T-helper 2 cell treated with Interferon-gamma antibody and Interleukin-4, amounts not matched to agents 100 ng/mL and 5 ng/mL, for 36 hours (primary cell): ENCODE measurements at regions not wholly inside any gene's neighbourhood (a gene's known extent, or its start where the extent isn't known, plus 50 kb on each side); places are given as distances from the start of the nearest gene placed in this dataset.
"Not testable (repeated sequence)": the region's sequence is repeated elsewhere in the genome, so short reads cannot be mapped to it uniquely, and the experiment has no call there.

Source experiments
- intact Hi-C: fragments of 100-400 bp; cut with micrococcal nuclease; formaldehyde crosslinking; loops from one replicate; pipeline ENCODE4 v1.15.1; 2023

DNA sequence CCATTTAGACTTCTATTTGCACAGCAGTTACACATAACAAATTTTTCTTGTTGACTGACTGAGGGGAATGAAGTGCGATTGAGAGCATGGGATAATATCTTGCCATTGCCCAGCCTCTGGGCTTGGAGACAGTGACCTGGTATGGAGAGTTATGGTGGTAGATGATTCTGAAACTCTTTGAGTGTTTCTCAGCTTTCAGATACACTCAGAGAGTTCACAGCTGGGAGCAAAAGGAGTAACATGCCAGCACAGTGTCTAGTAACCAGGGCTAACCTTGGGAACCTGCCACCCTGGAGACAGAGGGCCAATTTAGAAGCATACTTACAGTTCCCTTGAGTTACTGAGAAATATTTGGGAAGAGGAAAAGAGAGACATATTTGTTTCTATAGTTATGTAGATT, 1099.3 kb upstream of the CELF4 start:
- intact Hi-C loops: no loop called here

DNA sequence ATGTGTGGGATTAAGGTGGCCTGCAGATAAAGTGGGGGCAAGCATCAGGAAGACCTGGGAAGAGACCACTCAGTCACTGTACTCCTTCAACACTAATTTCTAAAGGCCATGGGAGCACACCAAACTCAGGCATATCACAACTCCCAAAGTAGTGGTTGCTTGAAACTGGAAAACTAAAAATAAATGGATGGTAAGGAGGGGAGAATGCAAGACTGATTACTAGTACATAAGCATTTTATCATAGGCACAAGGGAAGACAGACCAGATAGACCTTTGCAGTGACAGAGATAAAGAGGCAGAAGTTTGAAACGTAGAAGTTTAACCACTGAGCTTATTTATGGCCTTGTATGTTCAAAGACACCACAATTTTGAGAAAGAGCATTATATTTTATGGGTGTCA, 1098.1 kb upstream of the CELF4 start:
- intact Hi-C loops: no loop called here

DNA sequence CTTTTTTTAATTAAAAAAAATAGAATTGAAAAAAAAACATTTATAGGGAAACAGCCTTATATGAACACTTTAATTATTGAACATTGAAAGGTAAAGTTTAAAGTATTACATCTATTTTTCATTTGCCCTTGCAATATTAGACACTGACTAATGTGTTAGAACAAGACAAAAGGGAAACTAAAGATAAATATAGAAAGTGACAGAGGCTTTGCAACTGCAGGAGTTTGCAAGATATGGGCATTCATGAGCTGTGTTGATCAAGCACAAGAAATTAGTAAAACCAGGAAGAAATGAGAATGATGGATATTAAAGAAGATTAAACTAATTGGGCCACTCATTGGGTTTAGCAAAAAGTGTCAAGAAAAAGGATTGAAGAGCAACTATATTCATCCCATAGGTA, 1097.7 kb upstream of the CELF4 start:
- intact Hi-C loops: no loop called here

DNA sequence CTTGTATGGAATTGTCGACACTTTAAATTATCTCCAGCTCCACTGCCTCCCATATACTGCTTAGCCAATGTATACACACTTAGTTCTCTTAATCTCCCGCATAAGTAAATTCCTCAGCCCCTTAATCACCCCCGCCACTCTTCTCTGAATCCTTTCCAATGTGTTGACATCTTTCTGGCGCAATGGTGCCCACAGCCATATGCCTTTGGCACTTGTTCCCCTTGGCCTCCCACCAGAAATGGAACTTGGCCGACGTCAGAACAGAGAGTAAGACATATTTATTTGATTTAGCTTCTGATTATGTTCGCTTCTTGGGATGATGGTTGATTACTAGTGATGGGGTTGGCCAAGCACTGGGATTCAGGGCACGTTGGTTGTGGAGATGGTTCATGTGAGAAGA, 1089.3 kb upstream of the CELF4 start:
- intact Hi-C loops: no loop called here

DNA sequence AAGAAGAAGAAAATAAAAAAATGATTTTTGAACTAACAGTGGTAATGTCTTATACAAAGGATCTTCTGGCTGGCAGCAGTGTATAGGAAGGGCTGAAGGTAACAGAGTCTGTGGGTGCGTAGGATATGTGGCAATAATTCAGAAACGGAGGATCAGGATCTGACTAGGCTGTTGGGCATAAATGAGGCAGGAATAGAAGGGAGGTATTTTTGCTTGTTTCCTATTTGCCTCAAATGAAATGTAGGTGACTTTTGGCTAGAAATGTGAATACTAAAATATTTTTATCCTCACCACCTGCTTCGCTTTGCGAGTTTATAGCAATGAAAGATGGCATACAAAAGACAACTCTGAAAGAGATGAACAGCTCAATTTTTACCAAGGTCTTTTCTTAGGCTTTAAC, 1086.1 kb upstream of the CELF4 start:
- intact Hi-C loops: no loop called here

DNA sequence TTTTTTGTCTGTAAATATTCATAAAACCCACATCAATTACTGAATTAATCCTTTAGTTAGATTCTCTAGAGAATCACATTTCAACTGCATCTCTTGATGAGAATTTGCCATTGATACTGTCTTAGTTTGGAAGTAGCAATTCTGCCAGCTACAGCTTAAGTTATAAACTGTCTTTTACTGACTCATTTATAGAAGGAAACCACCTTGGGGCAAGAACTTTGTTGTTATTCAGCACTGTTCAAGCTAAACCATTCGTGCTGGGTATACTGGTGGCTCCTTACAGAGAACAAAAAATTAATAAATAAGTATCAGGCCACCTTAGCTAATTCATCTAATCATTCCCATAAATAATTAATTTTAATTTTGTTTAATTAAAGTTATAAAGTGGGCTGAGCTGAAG, 1082.6 kb upstream of the CELF4 start:
- intact Hi-C loops: no loop called here

DNA sequence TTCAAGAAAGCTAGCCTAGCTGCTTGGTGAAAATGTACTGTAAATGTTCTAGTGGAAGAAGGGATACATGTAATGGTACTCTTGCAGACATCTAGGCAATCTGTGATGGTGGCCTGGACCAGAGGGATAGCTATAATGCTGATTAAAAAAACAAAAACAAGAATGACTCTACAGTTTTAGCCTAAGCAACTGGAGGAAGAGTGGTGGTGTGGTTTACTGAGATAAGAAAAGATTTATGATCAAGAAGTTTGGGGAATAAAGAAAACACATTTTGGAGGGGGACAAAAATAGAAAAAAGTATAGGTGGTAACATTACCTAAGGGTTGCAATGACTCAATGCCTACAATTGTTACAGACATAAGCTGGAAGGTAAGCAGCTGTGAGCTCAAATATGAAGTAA, 1080.7 kb upstream of the CELF4 start:
- intact Hi-C loops: no loop called here

DNA sequence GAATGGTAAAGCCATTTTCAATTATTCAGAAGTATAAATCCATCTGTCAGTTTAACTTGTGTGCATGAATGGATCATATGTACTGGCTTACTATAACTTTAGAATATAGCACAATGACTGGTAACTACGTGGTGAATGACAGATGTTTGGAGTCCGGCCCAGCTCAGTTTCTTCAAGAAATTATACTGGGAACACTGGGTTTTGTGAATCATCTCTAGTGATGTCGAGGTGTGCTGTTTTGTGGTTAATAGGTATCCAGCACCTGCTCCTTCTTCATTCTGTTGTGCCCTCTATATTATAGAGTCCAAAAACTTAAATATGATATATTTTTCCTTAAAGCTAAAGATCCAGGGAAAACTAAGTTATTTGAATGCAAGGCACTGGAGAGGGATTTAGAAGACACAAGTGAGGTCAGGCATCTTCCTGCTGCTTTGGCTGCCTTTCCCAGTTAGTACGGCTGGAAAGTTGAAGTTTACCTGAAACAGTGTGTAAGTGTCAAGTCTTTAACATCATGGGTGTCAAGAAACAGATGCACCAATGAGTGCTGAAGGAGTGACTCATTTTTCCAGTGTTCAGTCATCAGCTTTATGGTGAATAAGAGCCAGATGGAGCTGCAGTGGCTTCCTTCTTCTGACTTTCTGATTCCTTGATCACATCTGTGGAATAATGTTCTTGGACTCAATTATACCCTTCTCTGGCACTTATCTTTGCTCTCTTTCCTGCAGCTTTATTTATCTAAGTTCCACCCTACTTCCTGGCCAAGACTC, 1079.5 kb upstream of the CELF4 start:
- intact Hi-C loops: no loop called here

DNA sequence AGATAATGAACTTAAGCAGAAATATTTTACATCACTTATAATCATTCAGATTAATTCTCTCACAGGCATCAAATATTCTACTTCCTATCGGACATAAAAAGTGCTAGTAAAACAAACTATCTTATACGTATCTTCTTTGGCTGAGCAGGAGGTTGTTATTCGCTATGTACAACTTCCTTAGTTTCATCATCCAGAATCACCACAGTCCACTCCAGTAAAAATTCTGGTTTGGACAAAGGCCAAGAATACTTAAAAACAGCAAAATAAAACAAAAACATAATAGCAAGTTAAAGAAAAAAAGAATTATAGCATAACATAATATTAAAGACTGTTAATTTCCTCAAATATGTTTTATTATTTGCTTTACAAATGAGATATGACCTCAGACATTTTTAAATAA, 1077.1 kb upstream of the CELF4 start:
- intact Hi-C loops: no loop called here

DNA sequence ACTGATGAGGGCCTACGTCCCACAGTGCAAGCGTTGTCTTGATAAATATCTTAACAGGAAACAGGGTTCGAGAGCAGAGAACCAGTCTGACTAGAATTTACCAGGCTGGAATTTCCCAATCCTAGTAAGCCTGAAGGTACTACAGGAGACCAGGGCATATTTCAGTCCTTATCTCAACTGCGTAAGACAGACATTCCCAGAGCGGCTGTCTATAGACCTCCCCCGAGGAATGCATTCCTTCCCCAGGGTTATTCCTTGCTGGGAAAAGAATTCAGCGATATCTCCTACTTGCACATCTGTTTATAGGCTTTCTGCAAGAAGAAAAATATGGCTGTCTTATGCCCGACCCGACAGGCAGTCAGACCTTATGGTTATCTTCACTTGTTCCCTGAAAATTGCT, 1074.1 kb upstream of the CELF4 start:
- intact Hi-C loops: not testable (repeated sequence)

DNA sequence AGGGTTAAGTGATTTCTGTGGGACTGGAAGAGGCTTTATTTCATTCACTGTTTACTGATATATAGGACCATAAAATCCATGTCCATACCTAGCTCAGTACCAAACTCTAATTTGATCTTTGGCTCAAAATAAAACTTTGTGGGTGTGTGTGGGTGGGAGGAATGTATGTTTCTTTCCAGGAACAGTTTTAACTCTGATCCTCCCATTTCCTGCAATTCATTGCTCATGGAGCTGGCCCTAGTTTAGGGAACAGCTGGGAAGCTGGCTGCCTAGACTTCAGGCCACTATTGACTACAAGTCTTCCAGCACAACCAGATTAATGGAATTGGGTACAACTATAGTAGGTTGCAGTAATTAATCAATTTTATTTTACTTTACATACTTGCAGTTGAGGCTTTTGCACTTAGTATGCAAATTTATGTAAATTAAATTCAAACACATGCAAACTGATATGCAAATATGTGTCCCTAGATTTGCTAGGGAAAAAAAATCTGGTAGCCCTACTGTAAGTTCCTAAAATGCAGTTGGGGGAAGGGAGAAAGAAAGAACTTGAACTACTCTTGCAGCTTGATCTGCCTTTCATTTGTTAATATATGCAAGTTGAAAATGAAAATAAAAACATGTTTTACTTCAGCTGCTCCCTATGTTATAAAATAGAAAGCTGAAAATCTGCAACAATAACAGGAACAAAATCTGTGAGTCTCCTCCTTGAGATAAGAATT, 1070.3 kb upstream of the CELF4 start:
- intact Hi-C loops: no loop called here

DNA sequence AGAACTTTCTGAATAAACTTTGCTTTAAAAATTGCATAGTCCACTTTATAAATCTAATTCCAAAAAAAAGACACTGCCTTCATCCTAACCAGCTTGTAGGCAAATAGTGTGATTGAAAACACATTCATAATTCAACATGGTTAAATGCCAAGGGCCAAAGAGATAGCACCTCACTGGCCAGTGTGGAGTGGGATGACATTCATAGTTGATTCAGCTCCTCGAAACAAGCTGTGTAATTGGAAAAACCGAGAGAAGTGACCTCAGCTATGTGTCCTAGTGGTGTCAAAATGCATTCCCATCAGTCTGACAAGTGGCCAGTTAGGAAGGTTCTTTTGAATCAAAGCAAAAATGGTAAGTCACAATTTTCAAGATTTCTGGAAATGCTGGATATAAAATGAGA, 1068.5 kb upstream of the CELF4 start:
- intact Hi-C loops: no loop called here

DNA sequence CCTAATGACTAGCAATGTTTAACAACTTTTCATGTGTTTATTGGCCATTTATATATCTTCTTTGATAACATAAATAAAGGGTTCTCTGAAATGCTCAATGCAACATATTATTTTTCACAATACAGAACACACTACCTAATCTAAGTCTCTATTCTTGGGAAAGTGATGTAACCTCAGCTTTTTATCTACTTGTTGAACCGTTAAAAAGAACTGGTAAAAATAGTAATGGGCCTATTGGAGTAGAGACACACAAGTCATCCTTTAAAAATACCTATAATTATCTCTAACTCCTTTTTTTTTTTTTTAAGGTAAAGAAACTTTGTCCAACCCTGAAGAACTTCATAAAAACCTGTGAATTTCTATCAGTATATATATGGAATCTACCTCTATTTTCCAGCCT, 1067.7 kb upstream of the CELF4 start:
- intact Hi-C loops: no loop called here

DNA sequence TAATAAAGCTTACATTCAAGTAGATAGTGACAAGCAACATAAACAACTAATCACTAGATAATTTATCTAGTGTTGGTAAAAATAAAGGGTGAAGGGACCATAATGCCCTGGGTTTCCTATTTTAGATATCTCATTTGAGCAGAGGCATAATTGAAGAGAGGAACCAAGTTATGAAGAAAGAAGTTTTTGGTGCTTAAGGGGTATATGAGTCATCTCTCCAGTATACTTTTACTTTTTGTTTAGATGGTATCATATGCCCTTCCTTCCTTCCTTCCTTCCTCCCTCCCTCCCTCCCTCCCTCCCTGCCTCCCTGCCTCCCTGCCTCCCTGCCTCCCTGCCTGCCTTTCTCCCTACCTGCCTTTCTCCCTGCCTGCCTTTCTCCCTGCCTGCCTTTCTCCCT, 1053.5 kb upstream of the CELF4 start:
- intact Hi-C loops: no loop called here

DNA sequence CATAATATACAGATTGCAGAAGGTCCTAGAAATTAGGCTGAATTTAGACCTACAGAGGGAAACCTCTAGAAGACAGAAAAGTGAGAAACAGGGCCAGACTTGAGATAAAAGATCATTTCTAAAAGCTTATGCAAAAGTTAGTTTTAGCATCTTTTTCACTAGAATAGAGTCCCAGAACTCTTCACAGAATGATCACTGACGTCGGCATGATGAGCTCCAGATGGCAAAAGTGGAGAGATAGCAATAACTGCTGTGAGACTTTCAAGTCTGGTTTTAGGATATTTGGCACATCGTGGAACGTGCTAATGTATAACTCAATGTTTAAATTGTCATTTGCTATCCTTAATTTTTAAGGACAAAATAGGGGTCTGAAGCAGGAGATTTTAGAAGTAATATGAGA, 1050.7 kb upstream of the CELF4 start:
- intact Hi-C loops: no loop called here

DNA sequence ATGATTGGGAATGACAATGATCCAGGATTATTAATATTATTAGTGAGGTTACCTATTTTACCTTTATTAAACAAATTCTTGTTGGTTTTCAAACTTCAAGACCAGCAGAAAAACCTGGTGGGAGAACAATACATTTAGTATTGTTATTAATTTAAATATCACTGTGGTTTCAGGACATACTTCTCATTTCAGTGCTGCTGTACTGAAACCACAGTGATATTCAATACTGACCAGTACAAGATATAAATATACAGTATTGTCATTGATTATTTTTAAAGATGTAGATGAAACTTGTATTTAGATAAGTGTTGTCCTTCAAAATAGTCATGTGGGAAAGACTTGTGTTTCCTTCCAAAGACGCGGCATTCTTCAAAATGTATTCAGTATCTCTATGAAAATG, 1047.3 kb upstream of the CELF4 start:
- intact Hi-C loops: no loop called here

DNA sequence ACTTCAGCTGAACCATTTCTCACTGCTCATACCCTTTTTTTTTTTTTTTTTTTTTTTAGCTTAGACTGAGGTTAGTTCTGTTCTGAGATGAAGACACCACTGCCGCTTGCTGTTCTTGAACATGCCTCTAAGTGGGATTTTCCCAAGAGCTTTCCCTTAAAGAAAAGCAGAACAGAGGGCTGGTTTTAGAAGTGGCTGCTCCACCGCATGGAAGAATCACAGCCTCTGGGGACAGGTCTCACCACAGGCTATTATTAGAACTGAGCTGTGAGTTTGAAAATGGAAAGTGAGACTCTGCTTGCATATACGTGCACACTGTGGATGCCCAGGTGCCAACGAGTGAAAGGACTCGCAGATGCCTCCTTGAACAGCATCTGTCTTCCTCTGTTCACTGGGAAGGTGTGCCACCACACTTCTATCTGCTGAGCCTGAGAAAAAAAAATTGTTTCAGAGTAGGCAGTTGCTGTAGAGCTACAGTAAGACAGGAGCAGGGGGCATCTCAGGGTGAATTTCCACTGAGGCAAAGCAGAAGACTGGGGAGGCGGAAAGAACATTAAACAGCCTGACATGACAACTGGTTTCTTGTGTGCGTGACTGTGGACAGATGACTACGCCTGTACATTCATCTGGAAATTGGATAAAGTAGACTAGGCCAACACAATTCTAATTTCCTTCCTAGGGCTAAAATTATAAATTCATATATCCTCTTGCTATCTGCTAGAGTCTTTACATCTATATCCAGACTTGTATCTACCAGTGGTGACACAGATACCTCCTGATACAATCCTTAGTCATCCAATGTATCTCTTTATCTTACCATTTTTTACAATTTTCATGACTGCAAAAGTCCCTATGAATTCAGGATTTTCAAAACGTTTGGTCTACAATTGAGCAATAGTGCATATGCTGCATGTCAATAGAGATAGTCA, 1045.7 kb upstream of the CELF4 start:
- intact Hi-C loops: no loop called here

DNA sequence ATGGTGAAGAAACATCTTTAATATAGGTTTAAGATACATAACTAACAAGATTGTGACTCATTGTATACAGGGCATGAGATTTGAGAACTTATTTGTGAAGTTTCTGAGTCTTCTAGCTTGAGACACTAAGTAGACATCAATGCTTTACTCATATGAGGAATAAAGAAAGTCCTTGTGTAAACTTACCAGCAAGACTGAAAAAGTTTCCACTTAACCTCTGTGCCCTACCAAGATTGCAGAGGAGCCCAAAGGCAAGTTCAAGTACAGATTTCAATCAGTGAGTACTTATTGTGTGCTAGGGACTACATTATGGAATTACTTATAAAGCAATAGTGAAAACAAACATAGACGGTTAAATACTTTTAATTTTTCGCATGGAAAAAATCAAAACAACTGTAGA, 1041.2 kb upstream of the CELF4 start:
- intact Hi-C loops: no loop called here

DNA sequence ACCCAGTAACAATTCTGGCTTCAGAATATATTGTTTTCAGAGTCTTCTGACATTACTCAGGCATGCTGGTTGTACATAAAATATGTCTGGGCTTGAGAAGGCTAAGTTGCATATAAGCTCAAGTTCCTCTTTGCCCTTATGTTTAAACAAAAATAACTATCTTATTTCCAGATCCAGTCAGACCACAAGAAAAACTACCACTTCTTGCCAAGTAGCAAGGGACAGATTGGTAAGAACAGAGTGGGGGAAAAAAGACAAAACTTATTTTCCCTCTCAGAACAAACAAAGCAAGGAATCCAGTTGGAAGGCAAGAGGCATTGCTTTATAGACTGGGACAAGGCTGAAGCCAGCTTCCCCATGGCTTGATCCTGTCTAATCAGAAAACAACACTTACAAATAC, 1036.7 kb upstream of the CELF4 start:
- intact Hi-C loops: no loop called here

DNA sequence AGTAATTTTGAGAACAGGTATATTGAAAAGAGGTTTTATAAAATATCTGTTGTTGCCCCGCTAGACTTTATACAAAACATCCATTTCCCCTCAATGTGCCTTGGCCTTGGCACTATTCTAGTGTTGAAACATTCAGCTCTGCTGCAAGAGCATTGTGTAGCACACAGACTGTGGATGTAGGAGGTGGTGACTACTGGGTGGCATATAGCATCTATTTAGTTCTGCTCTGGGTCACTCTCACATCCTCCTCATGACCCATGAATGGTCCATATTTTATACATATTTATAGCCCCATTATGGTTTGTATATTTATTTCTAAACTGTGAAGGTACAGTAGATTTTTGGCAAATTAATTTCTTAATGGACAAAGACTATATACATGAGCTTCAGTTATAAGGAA, 1022.0 kb upstream of the CELF4 start:
- intact Hi-C loops: no loop called here

DNA sequence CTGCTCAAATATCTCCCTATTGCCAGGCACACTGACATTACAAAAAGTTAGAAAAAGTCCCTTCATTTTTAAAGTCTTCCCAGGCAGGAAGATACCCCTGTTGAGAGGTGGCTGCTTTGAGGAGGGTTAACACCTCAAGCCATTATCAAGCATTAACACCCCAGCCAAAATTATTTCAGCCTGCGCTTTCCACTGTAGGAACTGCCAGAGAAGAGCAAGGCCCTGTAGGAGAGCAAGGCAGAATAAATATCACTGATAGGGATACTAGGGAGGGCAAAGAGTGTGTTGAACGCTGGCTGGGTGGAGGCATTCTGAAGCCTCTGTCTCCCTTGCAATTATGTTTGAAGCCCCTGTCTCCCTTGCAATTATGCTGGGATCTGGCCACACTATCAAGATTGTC, 1020.7 kb upstream of the CELF4 start:
- intact Hi-C loops: no loop called here

DNA sequence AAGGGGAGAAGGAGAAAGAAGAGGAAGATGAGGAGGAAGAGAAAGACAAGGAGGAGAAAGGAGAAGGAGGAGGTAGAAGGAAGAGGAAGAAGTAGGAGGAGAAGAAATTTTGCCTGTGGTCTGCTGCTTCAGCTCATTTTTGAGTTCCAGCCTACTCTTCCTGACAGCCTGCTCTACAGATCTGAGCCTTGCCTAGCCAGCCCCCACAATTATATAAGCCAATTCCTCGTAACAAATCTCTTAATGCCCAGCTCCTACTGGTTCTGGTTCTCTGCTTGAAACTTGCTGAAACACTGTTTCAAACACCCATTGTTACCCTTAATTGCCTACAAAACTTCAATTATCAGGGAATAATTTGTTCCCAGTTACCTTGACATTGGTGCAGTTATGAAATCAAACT, 1014.2 kb upstream of the CELF4 start:
- intact Hi-C loops: no loop called here
